GM12891 (cell line): ENCODE measurements at regions not wholly inside any gene's neighbourhood (a gene's known extent, or its start where the extent isn't known, plus 50 kb on each side); places are given as distances from the start of the nearest gene placed in this dataset.

Experiments
- PAX5 ChIP-seq: IDR thresholded peaks from 2 replicates; pipeline ENCODE4 v1.6.1; 2011; ENCODE audit warnings: low read length, moderate library complexity, mild to moderate bottlenecking; ENCODE audit not compliant: insufficient read depth, severe bottlenecking
- POLR2A ChIP-seq: IDR thresholded peaks from 2 replicates; pipeline ENCODE4 v1.6.1; 2011; ENCODE audit warnings: low read depth, low read length, control low read depth
- POLR2AphosphoS5 ChIP-seq: IDR thresholded peaks from 2 replicates; pipeline ENCODE4 v1.6.1; 2011; ENCODE audit warnings: low read depth, low read length, control low read depth
- POU2F2 ChIP-seq: IDR thresholded peaks from 2 replicates; pipeline ENCODE4 v1.6.1; 2011; ENCODE audit warnings: low read depth, mild to moderate bottlenecking, control low read depth, low read length, moderate library complexity
- SPI1 ChIP-seq: IDR thresholded peaks from 2 replicates; pipeline ENCODE4 v1.6.1; 2011; ENCODE audit warnings: low read depth, low read length, control low read depth
- TAF1 ChIP-seq: IDR thresholded peaks from 2 replicates; pipeline ENCODE4 v1.6.1; 2011; ENCODE audit warnings: low read depth, low read length, control low read depth

DNA sequence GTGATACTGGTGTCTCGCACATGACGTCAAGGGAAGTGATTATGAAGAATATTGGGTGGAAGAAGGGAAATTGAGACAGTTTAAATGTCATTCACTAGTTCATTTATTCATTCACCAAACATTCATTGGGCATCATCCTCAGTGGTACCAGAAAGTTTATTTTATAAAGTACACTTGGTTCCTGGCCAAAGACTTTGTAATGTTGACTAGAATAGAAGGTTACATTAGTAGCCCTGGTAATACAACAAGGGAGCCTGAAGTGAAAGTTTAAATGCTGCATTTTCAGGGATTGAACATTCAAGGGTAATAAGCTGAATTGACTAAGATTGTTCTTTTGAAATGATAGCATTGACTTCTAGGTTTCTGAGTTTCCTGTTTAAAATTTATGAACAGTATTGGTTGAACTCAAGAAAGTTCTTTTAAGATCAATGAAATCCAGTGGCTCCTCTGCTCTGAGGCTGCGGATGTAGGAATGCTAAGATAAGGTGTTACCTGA is 236.8 kb upstream of the BTG1 start:
- no peak for TF ChIP-seq POLR2A
- TF ChIP-seq SPI1: no peak
- TF ChIP-seq POLR2AphosphoS5: no peak
- no peak for TF ChIP-seq POU2F2
- no peak for TF ChIP-seq TAF1
- TF ChIP-seq PAX5: no peak
